ENCODE measurements at regions not wholly inside any gene's neighbourhood (a gene's known extent, or its start where the extent isn't known, plus 50 kb on each side); places are given as distances from the start of the nearest gene placed in this dataset.

GRCh38 chr15:47824147-47824546 is 106.8 kb downstream of the SEMA6D start:
- no peak for DNase-seq

GRCh38 chr15:47829667-47830066 is 112.4 kb downstream of the SEMA6D start:
- no peak for DNase-seq

DNA sequence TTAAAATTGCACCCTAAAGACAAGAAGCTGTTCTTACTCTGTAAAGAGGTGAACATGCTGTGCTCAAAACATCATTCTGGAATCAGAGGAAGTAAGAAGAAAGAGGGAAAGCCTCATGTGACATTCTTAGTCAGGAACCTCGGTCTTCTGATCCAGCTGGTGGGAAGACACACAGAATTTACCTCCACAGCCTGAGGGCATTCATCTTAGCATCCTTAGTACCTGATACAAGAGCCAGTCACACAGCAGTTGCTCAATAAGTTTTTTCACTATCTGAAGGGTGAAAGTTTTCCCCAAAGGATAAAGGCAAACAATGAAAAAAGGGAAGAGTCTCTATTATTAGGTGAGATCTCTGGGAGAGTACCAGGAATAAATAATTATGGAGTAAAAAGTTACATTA is 116.8 kb downstream of the SEMA6D start:
- DNase-seq: no peak

- no peak for DNase-seq
Measured at GRCh38 chr15:47839233-47839825, 122.0 kb downstream of the SEMA6D start.

GRCh38 chr15:47843124-47843663 is 125.9 kb downstream of the SEMA6D start:
- no peak for DNase-seq

DNA sequence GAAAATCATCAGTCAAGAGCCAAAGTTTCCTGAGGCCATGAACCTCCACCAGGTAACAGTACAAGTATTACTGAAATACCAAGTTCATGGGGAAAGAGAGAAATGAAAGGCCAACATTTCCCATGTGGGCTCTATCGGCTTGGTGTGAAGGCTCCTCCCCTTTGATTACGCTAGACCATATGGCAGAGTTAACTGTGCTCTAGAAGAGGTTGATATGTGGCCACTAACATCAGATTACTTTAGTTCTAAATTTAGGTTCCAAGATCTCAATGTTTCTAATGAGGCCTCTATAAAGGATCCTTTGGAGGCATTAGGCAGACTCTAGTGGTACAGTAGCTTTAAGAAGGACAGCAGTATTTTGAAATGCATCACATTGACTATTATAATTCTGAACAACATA is 127.1 kb downstream of the SEMA6D start:
- DNase-seq: no peak

DNA sequence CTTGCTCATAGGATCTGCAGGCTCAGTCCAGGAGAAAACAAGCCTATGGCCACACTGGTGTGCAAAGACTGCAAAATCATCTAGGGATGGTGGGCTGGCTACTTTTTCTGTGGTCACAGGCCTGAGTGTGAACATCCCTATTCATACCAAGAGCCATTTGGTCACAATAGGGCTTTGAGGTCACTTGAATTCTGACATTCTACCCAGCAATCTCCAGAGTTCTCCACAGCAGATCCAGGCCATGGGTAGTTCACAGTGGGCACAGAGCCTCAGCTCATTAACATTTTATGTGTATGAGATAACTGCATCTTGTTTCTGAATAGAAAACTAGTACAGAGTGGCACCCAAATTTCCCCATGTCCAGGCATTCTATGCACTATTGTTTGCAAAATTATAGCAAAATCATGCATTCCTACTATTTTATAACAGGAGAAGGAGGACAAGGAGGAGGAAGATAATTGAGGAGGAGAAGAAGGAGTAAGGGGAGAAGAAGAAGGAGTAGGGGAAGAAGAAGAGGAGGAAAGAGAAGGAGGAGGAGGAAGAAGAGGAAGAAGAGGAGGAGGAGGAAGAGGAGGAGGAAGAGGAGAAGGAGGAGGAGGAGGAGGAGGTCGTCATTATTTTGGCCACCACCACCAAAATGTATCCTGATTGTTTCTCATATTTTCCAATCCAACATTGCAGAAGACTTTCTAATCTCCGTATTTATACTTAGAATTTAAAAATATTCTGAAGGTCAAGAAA is 129.0 kb downstream of the SEMA6D start:
- DNase-seq: no peak

DNA sequence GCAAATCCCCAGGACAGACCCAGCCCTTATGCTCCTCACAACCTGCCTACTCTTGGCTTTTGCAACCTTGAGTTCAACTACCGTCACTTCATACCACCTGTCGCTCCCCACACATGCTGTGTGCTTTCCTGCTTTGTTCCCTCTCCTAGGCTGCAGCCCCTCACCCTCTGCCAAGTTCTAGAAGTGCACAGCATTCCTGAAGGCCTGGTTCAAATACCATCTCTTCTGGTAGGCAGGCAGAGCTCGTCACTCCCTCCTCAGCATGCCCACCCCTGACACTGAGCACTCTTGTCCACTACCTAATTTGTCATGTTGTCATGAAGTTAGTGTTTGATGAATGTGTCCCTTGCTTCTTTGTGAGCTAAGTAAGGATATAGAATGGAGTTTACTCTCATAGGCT is 129.6 kb downstream of the SEMA6D start:
- DNase-seq: no peak

DNA sequence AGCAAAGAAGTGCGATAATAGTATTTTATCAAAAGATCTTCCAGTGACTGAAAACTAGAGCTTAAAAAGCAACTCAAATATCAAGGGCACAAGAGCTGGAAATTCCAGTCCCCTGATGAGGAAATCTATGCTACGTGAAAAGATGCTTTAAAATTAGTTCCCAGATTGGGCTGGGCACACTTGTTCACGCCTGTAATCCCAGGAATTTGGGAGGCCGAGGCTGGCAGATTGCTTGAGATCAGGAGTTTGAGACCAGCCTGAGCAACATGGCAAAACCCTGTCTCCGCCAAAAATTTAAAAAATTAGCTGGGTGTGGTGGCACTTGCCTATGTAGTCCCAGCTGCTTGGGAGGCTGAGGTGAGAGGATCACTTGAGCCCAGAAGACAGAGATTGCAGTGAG is 138.8 kb downstream of the SEMA6D start:
- DNase-seq: no peak

GRCh38 chr15:47857014-47857775 is 139.9 kb downstream of the SEMA6D start:
- DNase-seq: no peak

DNA sequence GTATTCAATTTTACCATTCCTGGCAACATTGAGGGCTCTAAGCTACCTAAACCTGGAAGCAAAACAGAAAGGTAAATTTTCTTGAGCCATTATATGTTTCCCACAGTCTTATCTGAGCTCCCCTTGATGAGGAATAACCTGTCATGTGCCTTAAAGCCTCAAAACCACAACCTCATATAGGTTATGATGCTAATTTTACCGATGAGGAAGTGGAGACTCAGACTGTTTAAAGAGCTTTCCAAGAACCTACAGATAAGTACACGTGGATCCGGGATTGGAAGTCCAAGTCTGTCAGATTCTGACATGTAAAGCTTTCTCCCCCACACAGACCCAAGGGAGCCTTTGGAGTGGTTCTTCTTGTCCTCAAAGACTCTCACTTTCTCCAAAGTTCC is 140.5 kb downstream of the SEMA6D start:
- DNase-seq: no peak

DNA sequence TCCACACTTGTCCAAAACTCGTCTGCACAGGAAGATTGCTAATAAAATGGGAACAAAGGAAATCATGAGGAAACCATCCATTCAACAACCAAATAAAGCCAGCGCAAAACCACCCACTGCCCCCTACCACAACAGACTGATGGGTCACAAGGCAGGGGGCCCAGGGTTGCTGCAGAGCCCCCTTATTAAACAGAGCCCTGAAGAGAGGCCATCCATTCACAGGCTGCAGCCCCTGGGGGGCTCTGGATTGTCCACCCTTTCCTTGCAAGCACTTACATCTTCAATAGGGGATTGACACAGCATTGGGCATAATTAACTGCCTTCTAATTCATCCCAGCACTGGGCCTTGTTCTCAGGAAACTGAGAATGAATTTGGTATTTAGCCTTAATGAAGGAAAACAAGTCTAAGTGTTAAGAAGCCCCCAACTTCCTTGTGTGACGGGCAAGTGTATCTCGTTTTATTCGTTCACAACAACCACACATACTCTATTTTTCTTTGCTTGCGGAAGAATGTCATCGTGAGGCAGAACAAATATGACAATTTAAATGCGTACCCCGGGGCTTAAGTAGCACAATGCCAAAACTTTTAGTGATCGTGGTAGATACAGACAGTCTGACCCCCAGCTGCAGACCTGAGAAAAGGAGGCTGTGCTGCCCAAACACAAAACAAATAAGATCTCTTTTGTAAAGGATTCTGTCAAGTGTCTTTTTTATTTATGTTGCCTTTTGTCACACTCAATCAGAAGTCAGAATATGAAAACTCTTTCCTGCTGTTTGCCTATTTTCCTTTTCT is 144.0 kb downstream of the SEMA6D start:
- no peak for DNase-seq

- no peak for DNase-seq
Measured at GRCh38 chr15:47862402-47862801, 145.1 kb downstream of the SEMA6D start.

- DNase-seq: no peak
Measured at GRCh38 chr15:47866446-47866845, 149.1 kb downstream of the SEMA6D start.

GRCh38 chr15:47870300-47870955 is 153.1 kb downstream of the SEMA6D start:
- DNase-seq: no peak

DNA sequence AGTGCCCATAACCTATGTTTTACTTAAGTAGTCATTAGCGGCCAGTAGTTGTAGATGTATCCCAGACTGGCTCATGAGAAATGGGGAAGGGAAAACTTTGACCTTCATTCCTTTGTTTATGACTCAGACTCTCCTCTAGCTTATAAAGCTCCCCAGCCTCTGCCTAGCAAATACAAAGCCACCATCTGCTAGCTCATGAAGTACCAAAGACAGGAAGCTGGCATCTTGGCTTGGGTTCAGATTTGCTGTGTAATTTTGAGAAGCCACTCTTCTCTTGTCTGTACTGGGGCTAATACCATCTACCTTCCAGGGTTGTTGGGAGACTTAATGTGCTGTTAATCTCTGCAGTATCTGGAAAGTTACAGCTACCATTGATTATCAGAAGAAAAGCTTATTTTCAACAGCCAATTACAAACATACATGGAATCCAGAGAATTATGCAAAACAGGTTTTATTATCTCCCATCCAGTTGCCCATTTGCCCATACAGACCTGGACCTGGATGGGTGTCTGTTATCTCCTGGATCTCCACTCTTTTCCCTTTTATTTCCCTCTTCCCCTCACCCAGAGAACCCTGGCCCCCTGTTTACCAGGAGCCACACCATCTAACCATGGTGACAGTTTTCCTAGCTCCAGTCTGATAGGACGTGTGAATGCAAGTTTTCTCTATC is 153.8 kb downstream of the SEMA6D start:
- peak; percentile 34 for DNase-seq

GRCh38 chr15:47872208-47872607 is 154.9 kb downstream of the SEMA6D start:
- DNase-seq: no peak

- DNase-seq: peak; percentile 6
Measured at GRCh38 chr15:47872869-47873432, 155.6 kb downstream of the SEMA6D start.

DNA sequence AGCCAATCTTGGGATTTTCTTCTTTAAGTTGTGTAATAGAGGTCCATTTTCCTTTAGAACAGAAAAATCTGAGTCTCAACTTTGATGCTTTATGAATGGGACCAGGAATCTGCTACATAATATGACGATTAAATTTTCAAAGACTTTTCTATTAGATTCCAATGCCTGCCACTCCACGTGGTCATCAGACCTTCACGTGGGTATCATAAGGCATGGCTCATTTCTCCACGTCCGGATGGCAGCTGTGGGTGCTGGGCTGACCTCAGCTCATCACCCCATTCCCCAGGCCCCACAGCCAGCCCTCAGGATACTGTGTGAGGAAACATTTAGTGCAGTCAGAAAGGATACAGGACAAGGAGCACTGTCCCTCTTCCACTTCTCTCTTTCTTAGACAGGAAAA is 159.7 kb downstream of the SEMA6D start:
- DNase-seq: no peak

- DNase-seq: no peak
Measured at GRCh38 chr15:47877836-47878235, 160.5 kb downstream of the SEMA6D start.

DNA sequence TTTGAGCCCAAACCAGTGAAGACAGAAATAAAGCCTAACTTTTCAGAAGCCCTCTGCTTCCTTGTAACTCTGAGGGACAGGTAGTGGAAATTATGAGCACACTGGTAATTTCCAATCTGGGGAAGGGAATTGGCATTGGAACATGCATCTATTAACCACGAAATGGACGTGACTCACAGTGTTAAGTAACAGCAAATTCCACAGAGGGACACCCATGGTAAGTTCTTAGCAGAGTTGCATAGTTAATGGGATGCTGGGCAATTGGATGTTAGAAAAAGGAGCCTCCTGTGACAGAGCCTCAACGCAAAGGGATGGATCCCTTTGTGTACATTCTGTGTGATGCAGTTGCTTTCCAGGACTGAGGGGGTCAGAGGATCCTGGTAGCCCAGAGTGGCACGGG is 168.6 kb downstream of the SEMA6D start:
- no peak for DNase-seq
